Heart right ventricle (tissue), 16 donors: ENCODE measurements at regions not wholly inside any gene's neighbourhood (a gene's known extent, or its start where the extent isn't known, plus 50 kb on each side); places are given as distances from the start of the nearest gene placed in this dataset.
A peak's percentile ranks its signal among the peaks of the same experiment; 100 is the strongest.
"Not testable (repeated sequence)": the region's sequence is repeated elsewhere in the genome, so short reads cannot be mapped to it uniquely, and the experiment has no call there.

Experiments
- ATAC-seq, 8 donors: fragments of 200-7000 bp; cut with Tn5 transposase; one replicate each; pipeline ENCODE4 v1.9.1; 2020; ENCODE audit warnings: mild to moderate bottlenecking in 8 of 8, moderate library complexity in 8 of 8, moderate number of reproducible peaks in 1 of 8
- DNase-seq, 2 donors: peaks; one replicate each; pipeline ENCODE4 v3.0.0-alpha.2; 2020
- H3K27ac ChIP-seq, 10 donors: fragments of 200-600 bp; sonication (generic) in 2 of 10; one replicate each; pipeline versions ENCODE4 v1.5.0 to v1.8.0; 2020 to 2022; ENCODE audit warnings: mild to moderate bottlenecking in 3 of 10
- H3K27me3 ChIP-seq, 7 donors: fragments of 200-600 bp; one replicate each; pipeline ENCODE4 v1.8.0; 2021 to 2022; ENCODE audit warnings: mild to moderate bottlenecking in 2 of 7
- H3K36me3 ChIP-seq, 9 donors: fragments of 200-600 bp; sonication (generic) in 1 of 9; one replicate each; pipeline versions ENCODE4 v1.5.0 to v1.8.0; 2020 to 2022; ENCODE audit warnings: mild to moderate bottlenecking in 2 of 9
- H3K4me1 ChIP-seq, 9 donors: fragments of 200-600 bp; sonication (generic) in 1 of 9; one replicate each; pipeline versions ENCODE4 v1.5.0 to v1.8.0; 2020 to 2022; ENCODE audit warnings: mild to moderate bottlenecking in 4 of 9
- H3K4me3 ChIP-seq, 10 donors: fragments of 200-600 bp; sonication (generic) in 2 of 10; one replicate each; pipeline versions ENCODE4 v1.5.0 to v1.8.0; 2020 to 2022; ENCODE audit warnings: mild to moderate bottlenecking in 7 of 10, moderate library complexity in 2 of 10
- H3K9me3 ChIP-seq, 11 donors: fragments of 200-600 bp in 10 of 11; sonication (generic) in 2 of 11; one replicate each; pipeline versions ENCODE4 v1.5.0 to v1.8.0; 2013 to 2022; ENCODE audit warnings: mild to moderate bottlenecking in 2 of 11, control low read depth in 1 of 11, moderate library complexity in 1 of 11
- CTCF ChIP-seq, 9 donors: fragments of 200-600 bp; sonication (generic) in 2 of 9; IDR thresholded peaks; one replicate each; pipeline versions ENCODE4 v1.5.0 to v1.8.0; 2021 to 2022; ENCODE audit warnings: antibody characterized with exemption in 9 of 9, mild to moderate bottlenecking in 5 of 9, moderate library complexity in 1 of 9
- WGBS, 2 donors: extraction: QIAGEN DNeasy Blood & Tissue Kit; methylation state at CpG; one replicate each; pipeline ENCODE4 v1.1.7; 2013; ENCODE audit warnings: inconsistent platforms in 1 of 2; 5-methylcytosine and 5-hydroxymethylcytosine counted together
- intact Hi-C, 10 donors: fragments of 100-400 bp; cut with DNase I; formaldehyde crosslinking; loops; one replicate each; pipeline versions ENCODE4 v1.11.1 to v1.14.2; 2022
- donor health status: Arrhythmogenic right ventricular cardiomyopathy.
- donor health status: ischemic (EF 13 %, LVEDD 7.1; RV severe dilation, severe dysfunction).
- donor health status: healthy with polysubstance abuse.
- donor health status: DM: no; HTN: yes; CAD: no.
- donor health status: DM: no; HTN: no; CAD: no.
- donor health status: ischemic (EF 25% LVEDD 6.9; RV normal size, moderate dysfunction).
- donor health status: ischemic (EF 25% LVEDD 5.7; RV mildly dilated, moderate dysfunction).
- donor health status: healthy.
- donor health status: DM: yes; HTN: yes; CAD: no.
- donor health status: Ischemic cardiomyopathy.
- donor health status: ischemic (EF 35%, LVEDD 5.7; RV mildly dilated, moderate dysfunction).
- donor health status: nonischemic (EF 11% LVEDD 7.7; RV severe dilation, severe dysfunction).
- donor health status: DM: yes; HTN: yes; CAD: no.
- donor health status: PGD.
- donor health status: ischemic (EF 29% LVEDD 5.4; RV normal size, mild dysfunction).
- donor health status: nonischemic (EF 23%, LVEDD 6.1; RV moderate dilation, normal function).

GRCh38 chr11:109668973-109669634, 247.1 kb downstream of the C11orf87 start:
- Histone ChIP-seq H3K9me3 (peaks cover 0 to 10% (median 6%) of the 10 kb centered on the region in 11 donors), H3K27ac (no peak overlapping the region), H3K27me3 (no peaks in the 10 kb centered on the region), H3K4me3 (no peak overlapping the region), H3K4me1 (no peaks in the 10 kb centered on the region), H3K36me3 (no peaks in the 10 kb centered on the region)
- TF ChIP-seq CTCF (IDR thresholded peaks at IDR 0.05), result no peak
- 40 to 50% methylated on average over 2 of the region's 2 CpGs for WGBS, 2 donors
- ATAC-seq (peak in 7 of 8 donors; percentile 35 to 88 (median 71)), DNase-seq (no peak)
- intact Hi-C loops, result no loop called here

- Histone ChIP-seq H3K4me1 (no peaks in the 10 kb centered on the region), H3K27ac (no peak overlapping the region), H3K4me3 (no peak overlapping the region), H3K9me3 (no peaks in the 10 kb centered on the region), H3K27me3 (no peaks in the 10 kb centered on the region), H3K36me3 (no peaks in the 10 kb centered on the region)
- DNase-seq (no peak), ATAC-seq (no peak)
- no peak for TF ChIP-seq CTCF (IDR thresholded peaks at IDR 0.05)
- intact Hi-C loops, result no loop called here
Observed at GRCh38 chr11:109677231-109677630, 255.2 kb downstream of the C11orf87 start.

GRCh38 chr11:109677876-109678275, 255.9 kb downstream of the C11orf87 start:
- intact Hi-C loops, result no loop called here
- Histone ChIP-seq H3K9me3 (no peaks in the 10 kb centered on the region), H3K4me1 (no peaks in the 10 kb centered on the region), H3K27me3 (no peaks in the 10 kb centered on the region), H3K4me3 (no peak overlapping the region), H3K27ac (no peak overlapping the region), H3K36me3 (no peaks in the 10 kb centered on the region)
- TF ChIP-seq CTCF (IDR thresholded peaks at IDR 0.05), result no peak
- ATAC-seq (no peak), DNase-seq (no peak)

- TF ChIP-seq CTCF (IDR thresholded peaks at IDR 0.05), result no peak
- Histone ChIP-seq H3K4me1 (no peaks in the 10 kb centered on the region), H3K27ac (no peak overlapping the region), H3K27me3 (no peaks in the 10 kb centered on the region), H3K9me3 (no peaks in the 10 kb centered on the region), H3K4me3 (no peak overlapping the region), H3K36me3 (no peaks in the 10 kb centered on the region)
- DNase-seq, result no peak
- ATAC-seq, result no peak
- intact Hi-C loops, result loop anchor here in 1 of 10 donors (5.0 kb wide), 1 partner anchor 313 kb away; no protein-coding TSS in a partner anchor
Observed at GRCh38 chr11:109680127-109680526, 258.1 kb downstream of the C11orf87 start.

GRCh38 chr11:109682788-109683187, 260.8 kb downstream of the C11orf87 start:
- DNase-seq, H3K4me1 ChIP-seq, H3K27me3 ChIP-seq, H3K36me3 ChIP-seq, H3K27ac ChIP-seq, ATAC-seq, H3K9me3 ChIP-seq, H3K4me3 ChIP-seq: not testable (repeated sequence)
- 98 to 100% methylated on average over 1 of the region's 1 CpG for WGBS, 2 donors
- intact Hi-C loops, result loop anchor here in 1 of 10 donors (5.0 kb wide), 1 partner anchor 315 kb away; no protein-coding TSS in a partner anchor
